ENCODE measurements at regions not wholly inside any gene's neighbourhood (a gene's known extent, or its start where the extent isn't known, plus 50 kb on each side); places are given as distances from the start of the nearest gene placed in this dataset.
"Not testable (repeated sequence)": the region's sequence is repeated elsewhere in the genome, so short reads cannot be mapped to it uniquely, and the experiment has no call there.

DNA sequence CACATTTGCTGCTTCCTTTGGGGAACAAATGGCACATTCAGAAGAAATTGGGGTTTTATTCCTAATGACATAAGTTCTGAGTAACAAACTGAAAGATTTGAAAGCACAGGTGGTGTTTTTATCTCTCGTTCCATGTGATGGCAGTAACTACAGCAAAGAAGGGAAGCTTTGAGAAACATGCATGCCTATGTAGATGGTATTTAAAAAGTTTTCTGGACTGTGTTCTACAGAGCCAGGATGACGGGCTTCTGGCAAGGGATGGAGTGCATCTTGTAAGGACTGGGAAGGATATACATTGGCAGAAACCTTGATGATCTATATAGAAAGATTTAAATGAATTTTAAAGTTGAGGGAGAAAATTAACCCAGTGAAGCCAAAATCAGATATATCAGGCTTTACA lies 362.2 kb upstream of the ROPN1 start:
- DNase-seq (ENCODE audit: low read depth in 1 of 2, low spot score in 1 of 2): no peak

DNA sequence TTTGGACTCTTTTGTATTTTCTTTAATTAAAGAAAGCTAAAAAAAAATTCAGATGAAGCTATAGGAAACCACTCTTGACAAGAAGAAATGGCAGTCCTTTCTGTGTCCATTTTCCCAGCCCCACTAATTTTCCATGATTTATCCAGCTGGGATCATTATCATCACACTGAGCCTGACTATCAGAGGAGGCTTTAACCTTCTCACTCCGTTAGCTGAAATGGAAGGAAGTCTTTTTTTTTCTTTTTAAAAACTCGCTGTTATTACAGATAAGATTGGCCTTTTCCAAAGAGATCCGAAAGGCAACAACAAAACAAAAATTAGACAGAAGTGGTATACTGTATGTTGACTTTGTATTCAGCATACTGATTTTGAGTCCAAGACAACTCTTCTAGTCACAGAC lies 366.2 kb upstream of the ROPN1 start:
- DNase-seq (ENCODE audit: low read depth in 1 of 2, low spot score in 1 of 2): no peak

DNA sequence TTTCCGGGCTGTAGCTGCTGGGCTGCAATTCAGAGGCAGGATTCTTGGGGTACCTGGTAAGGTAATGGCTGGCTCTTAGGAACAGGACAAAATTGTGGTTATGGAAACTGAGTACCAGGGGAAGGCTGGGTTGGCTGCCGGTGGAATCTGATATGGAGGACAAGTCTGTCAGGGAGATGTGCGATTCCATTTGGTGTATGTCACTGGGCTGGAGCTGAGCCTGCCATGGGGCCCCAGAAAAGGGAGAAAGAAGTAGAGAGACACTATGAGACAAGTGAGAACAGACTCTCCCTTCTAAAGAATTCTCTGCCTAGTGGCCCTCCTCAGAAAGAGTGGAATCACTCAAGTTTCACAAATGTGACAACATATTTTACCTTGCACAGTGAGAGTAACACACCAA lies 368.2 kb upstream of the ROPN1 start:
- DNase-seq (ENCODE audit: low read depth in 1 of 2, low spot score in 1 of 2): no peak

DNA sequence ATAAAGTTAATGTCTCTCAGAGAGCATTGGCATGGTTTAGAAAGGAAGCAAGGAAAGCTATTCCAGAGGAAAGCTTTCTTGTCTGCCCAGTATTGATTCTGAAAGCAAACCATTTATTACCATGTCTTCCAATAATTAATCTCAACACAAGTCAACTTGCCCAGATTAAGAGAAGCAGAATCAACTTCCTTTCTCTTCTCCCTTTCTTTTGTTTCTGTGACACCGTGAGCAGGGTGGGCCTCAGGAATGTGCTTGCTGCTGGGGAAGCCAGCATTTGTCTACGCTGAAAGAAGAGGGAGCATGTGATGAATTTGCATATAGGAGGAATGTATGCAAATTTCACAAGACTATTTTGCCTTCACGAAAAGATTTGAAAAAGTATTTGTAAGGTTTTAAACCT lies 368.6 kb upstream of the ROPN1 start:
- no peak for DNase-seq (ENCODE audit: low read depth in 1 of 2, low spot score in 1 of 2)

DNA sequence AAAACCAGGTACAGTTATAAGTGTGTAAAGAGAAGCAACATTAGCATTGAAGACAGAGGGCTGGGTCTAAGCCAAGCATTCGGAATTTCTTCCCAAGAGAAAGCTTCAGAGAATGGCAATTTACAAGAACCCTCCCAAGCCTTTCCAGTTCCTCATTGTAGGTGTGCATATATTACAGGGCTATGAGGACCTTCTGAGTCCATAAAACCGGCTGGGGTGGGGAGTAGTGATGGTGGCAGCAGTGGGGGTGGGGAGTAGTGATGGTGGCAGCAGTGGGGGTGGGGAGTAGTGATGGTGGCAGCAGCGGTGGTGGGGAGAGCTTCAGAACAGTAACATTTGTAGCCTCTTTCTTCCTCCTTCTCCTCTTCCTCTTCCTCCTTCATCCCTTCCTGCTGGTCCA lies 368.7 kb upstream of the UMPS start:
- DNase-seq (ENCODE audit: low read depth in 1 of 2, low spot score in 1 of 2): no peak

DNA sequence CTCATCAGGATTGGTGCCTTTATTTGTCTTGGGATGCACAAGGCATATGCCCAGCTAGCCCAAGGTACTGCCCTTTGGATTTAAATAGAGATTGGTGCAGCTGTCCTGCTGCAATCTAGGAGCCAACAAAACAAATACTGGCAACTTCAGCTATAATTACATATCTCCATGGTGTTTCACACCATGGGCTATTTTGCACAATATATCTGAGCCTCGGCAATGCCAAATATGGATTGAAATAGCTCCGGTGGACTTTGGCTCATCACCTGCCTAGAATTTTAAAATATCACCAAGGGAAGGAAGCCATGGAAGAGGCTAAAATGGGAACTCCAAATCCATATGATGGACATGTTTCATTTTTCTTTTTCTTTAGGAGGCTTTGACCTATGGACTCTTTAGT lies 367.8 kb upstream of the UMPS start:
- no peak for DNase-seq (ENCODE audit: low read depth in 1 of 2, low spot score in 1 of 2)

DNA sequence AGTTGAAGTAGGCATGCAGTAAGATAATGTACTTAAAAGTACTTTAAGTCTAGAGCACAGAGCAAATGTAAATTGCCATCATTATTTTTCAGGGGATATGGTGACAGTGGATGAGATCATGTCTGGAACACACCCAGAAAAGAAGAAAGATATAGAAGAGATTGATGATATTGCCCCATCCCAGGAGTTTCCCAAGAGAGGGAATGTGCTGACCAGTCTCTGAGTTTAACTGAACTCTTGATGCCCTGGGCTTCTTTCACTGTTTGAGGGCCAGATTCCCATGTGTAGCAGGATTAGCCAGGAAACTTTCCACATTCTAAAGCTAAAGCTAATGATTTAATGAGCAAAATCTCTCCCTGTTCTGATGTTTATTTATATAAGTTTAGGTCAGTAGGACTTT lies 366.8 kb upstream of the UMPS start:
- DNase-seq (ENCODE audit: low read depth in 1 of 2, low spot score in 1 of 2): no peak

DNA sequence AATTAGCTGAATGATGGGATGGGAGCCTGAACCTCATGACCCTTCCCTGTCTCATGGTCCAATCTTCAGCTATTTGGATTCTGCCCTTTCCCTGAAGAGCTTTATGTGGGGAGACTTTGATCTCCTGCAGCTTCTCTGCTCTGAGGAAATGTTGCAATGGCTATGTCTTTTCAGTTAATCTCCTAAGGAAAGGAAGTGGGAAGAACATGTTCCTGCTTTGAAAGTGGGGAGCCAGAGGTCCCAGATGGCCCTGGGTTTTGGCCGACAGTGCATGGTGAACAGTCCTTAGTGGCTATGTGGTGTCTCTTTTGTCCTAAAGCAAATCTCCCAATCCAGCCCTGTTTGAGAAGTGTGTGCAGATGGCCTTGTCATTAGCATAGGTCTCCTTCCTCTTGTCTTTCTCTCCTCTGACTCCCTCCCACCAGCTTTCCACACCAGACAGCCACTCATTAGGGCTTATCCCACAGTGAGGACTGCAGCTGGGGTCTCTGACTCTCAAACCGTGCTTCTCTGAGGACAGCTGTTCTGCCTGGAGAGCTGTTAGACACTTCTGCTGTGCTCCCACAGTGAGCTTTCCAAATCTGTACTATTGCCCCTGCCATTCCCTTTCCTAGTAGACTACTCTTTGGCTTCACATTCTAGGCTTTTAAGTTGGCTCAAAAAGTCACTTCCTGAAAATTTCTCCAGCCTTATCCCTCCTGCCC lies 365.8 kb upstream of the UMPS start:
- no peak for DNase-seq (ENCODE audit: low read depth in 1 of 2, low spot score in 1 of 2)

DNA sequence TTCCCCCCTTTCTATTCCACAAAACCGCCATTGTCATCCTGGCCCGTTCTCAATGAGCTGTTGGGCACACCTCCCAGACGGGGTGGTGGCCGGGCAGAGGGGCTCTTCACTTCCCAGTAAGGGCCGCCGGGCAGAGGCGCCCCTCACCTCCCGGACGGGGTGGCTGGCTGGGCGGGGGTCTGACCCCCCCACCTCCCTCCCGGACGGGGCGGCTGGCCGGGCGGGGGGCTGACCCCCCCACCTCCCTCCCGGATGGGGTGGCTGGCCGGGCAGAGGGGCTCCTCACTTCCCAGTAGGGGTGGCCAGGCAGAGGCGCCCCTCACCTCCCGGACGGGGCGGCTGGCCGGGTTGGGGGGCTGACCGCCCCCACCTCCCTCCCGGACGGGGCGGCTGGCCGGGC lies 363.6 kb upstream of the UMPS start:
- DNase-seq (ENCODE audit: low read depth in 1 of 2, low spot score in 1 of 2): not testable (repeated sequence)

DNA sequence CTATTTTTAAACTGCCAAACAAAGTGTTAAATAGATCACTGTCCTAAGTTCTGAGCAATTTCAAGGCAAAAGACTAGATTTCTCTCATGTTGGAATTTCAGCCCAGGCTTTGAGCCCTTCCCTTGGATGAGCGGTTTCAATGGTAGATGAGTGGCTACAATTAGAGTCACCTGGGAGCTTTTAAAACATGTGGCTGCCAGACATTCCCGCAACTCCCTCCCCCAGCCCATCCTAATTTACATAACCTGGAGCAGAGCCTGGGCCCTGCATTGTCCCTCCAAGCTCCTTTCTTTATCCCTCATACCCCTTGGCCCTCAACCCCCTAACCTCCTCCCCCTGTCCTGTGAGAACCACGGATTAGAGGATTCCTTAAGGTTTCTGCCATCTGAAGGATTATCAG lies 357.5 kb upstream of the UMPS start:
- no peak for DNase-seq (ENCODE audit: low read depth in 1 of 2, low spot score in 1 of 2)

DNA sequence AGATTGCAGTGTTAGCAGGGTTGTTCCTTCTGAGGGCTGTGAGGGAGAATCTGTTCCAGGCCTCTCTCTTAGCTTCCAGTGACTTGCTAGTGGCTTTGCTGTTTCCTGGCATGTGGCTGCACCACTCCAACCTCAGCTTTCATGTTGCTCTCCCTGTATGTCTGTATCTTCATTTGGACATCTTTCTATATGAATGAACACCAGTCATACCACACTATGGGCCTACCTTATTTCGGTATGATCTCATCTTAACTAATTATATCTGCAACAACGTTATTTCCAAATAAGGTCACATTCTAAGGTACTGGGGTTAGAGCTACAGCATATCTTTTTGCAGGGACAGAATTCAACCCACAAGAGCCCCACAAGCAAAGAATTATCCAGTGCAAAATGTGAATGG lies 356.7 kb upstream of the UMPS start:
- no peak for DNase-seq (ENCODE audit: low read depth in 1 of 2, low spot score in 1 of 2)

DNA sequence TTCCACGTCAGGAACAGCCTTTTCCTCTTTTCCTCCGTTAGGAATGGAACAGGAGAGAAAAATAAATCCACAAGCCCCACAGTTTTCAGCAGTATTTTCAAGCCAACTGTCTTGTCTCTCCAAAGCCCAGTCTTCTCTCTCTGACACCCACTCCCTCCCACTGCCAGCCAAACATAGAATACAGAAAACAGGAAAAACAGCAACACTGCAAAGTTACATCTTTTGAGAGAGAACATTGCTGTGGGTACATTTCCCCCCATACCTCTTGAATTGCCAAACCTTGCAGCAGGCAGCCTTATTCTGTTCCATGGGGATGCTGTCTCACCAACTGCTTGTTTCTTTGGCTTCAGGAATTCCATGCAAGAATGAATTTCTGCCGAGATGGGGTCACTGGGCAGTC lies 355.7 kb upstream of the UMPS start:
- DNase-seq (ENCODE audit: low read depth in 1 of 2, low spot score in 1 of 2): no peak

DNA sequence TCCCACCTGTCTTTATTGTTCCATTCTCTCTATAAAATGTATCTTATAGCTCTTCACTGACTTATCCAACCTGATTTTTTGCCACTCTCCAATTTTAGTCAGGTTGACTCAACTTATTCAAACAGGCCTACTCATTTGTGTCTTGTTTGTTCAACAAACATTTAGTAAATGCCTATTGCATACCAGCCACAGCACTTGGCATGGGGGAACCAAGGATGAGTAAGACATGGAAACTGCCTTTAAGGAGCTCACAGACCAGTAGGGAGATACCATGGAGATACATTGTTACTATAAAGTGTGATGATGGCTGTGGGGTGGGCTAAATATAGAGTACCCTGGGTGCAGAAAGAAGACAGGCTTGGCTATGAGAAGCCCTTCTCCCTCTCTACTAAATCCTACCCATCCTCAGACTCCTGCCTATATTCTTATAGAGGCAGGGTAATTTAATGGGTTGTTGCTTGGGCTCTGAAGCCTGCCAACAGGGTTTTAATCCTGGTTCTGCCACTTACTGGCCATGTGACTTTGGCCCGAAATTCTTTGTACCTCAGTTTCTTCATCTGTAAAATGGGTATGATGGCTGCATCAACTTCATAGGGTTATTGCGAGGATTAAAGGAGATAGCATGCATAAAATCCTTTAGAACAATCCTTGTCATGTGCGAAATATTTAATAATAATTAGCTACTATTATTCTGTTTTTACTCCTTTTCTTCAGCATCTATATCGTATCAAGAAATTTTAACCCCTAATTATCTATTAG lies 348.5 kb upstream of the UMPS start:
- DNase-seq (ENCODE audit: low read depth in 1 of 2, low spot score in 1 of 2): no peak

DNA sequence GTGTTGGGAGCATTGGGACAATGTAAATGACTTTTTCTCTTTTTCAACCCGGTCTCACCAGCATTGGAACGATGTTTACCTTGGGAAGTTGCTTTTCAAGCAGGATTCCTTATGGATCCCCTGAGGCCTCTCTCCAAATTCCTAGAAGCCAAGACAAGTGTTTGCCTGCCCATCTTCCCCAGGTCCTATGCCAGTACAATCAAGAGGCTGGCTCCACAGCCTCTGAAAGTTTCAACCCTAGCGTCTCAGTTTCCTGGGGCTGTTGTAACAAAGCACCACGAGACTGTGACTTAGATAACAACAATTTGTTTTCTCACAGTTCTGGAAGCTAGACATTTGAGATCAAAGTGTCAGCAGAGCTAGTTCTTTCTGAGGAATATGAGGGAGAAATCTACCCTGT lies 347.2 kb upstream of the UMPS start:
- DNase-seq (ENCODE audit: low read depth in 1 of 2, low spot score in 1 of 2): no peak

DNA sequence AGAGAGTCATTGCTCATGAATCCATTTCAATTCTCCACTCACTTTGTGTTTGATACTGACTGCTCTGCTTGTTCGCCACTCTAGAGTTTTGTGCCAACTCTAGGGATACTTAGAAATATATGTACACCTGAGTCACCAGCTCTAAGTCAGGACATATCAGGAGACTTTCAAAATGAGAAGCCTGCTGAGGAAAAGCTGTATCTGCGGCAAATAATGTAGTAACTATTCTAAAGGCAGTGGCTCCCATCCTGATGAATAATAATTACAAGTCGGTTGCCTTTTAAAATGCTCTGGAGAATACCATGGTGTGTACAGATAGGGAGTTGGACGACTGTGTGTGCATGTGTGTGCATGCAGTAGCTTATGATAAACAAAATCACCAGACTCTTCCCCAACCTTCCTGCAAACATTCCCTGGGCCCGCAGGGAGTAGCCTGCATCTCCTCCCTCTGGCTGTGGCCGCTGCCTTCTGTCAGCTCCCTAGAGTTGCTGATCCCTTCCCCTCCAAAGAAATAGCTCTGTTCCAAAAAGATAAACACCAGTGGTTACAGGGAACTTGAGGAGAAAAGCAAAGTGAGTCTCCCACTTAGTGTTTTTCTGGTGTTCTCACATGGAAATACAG lies 346.3 kb upstream of the UMPS start:
- no peak for DNase-seq (ENCODE audit: low read depth in 1 of 2, low spot score in 1 of 2)

DNA sequence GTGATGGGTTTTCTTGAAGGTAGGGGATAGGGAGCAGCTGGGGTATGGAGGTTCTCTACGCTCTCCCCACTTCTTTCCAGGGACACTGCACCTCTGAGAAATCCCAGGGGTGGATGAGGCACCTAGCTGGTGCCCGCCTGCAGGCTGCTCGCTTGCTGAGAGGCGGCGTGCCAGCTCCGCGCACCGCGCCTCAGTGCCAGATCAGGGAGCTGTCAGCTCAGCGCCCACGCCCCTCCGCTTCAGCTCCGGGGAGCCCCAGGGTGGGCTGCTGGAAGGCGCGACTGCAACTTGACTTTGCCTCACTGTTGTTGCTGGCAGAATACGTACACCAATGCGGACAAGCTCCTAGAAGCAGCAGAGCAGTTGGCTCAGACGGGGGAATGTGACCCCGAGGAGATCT lies 345.7 kb upstream of the UMPS start:
- no peak for DNase-seq (ENCODE audit: low read depth in 1 of 2, low spot score in 1 of 2)

DNA sequence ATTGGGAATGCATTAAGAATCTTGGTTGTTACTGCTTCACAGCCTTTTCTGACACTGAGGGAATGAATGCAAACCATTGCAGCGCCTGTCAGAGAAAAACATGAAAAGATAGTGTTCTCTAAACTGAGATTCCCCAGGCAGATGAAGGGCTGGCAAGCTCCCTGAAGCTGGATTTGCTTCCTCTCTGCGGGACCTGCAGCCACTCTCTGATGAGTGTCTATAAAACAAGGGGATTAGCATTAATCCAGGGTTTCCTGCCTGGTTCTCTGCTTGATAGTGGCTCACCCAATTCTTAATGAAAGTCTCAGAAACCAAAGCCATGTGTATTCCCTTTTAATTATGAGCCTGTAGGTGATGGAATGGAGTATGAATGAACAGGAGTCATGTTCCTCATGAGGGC lies 344.3 kb upstream of the UMPS start:
- no peak for DNase-seq (ENCODE audit: low read depth in 1 of 2, low spot score in 1 of 2)

DNA sequence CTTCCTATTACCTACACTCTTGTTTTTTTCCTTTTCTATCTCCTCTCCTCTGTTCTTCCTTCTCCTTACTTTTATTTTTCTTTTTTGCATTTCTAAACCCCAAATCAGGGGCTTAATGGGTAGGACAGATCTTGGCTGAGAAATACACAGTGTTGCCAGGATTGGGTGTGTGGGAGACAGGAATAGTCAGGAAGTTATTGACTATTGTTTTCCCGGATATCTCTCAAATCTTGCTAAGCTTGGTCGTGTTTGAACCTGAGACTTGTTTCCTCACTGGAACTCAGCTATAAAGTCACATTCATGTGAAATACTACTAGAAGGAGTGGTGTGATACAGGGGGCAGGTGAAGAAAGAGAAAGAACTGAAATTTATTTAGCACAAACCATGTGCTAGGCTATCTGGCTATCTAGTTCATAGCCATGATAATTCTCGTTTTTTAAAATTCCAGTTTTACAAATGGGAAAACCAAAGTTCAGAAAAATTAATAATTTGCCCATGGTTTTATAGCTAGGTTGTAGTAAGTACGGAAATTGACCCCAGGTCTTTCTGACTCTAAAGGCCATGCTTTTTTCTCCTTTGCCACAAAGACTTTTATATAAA lies 343.2 kb upstream of the UMPS start:
- DNase-seq (ENCODE audit: low read depth in 1 of 2, low spot score in 1 of 2): no peak

DNA sequence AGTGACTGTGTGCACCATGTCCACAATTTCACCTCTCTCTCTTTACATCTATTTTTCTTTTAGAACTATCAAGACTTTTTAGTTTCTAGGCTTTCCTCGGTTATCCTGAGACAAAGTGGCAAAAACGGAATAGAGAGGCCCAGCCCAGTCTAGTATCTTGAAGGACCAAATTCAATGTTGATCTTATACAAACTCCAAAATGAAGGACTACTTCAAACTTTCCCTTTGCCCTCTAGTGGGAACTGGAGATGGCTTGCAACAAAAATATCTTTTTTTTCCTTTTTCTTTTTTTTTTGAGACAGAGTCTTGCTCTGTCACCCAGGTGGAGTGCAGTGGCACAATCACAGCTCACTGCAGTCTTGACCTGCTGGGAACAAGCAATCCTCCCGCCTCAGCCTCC lies 338.5 kb upstream of the UMPS start:
- DNase-seq (ENCODE audit: low read depth in 1 of 2, low spot score in 1 of 2): no peak

DNA sequence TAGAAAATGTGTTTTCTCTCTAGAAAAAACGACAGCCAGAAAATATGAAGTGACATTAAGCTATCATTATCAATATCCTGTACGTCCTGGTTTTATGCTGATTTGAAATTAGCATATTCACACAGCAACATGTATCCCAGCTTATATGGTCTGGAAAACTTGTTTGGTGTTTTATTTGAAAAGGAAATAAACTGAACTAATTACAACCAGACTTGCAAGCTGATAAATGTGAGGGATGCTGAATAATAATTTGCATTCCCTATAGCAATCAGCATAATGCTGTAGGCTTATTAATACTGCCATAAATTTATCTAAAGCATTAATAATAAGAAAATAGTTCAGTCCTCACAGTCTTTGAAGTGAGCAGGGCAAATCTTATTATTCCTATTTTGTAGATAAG lies 336.9 kb upstream of the UMPS start:
- no peak for DNase-seq (ENCODE audit: low read depth in 1 of 2, low spot score in 1 of 2)

DNA sequence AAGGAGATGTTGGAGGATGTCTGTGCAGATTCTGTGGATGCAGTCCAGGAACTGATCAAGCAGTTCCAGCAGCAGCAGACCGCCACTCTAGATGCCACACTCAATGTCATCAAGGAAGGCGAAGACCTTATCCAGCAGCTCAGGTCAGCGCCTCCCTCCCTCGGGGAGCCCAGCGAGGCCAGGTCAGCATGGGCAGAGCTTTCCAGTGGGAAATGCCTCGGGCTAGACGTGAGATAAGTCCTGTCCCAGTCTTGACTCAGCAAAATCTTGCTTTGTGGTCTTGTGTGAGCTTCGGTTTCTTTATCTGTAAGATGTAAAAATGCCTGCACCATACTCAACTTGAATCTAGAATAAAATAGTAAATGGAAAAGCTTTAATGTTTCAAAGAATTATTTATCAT lies 335.1 kb upstream of the UMPS start:
- DNase-seq (ENCODE audit: low read depth in 1 of 2, low spot score in 1 of 2): no peak

Measured in activated T-helper 1 cell treated with anti-CD3 and anti-CD28 coated beads, Interleukin-2, amount 50 U/mL, for 16 hours (primary cell).